GM19025 (cell line): ENCODE measurements at regions not wholly inside any gene's neighbourhood (a gene's known extent, or its start where the extent isn't known, plus 50 kb on each side); places are given as distances from the start of the nearest gene placed in this dataset.
"Not testable (repeated sequence)": the region's sequence is repeated elsewhere in the genome, so short reads cannot be mapped to it uniquely, and the experiment has no call there.

Experiments
- ATAC-seq: cut with Tn5 transposase; IDR thresholded peaks from one replicate; pipeline ENCODE4 v1.9.1; 2021; ENCODE audit warnings: mild to moderate bottlenecking, low read depth, moderate library complexity; ENCODE audit not compliant: unreplicated experiment

DNA sequence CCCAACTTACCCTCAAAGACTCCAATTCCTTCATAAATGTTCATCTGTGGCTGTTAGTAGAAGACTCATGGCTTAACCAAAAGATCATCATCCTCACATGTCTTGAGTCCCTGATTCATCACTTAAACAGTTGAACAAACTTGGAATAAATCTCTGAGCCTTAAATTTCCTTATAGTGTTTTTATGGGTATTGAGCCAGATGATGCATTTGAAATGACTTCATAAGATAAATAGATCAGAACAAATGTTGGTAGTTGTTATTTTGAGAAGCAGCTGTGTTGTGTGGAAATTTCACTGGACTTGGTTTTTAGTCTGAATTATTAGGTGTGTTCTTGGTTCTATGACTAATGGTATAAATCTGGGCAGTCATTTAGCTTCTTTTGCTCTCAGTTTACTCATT, 236.2 kb downstream of the NNT start:
- no peak for ATAC-seq

DNA sequence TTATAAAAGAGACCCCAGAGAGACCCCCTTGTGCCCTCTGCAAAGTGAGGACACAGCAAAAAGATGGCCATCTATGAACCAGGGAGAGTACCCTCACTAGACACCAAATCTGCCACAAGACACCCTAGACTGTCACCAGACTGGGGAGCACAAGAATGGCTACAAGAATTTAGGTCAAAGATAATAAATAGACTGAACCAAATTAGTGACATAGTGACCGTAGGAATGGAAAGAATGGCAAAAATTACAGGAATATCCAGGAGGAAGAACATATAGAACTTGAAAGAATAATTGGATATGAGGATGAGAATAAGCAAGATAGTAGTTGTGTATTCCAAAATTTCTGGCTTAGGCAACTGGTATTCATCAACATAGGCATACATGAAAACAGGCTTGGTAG, 235.0 kb downstream of the NNT start:
- ATAC-seq = no peak

- ATAC-seq = no peak
These were observed 234.1 kb downstream of the NNT start for GRCh38 chr5:43837091-43837490.

- ATAC-seq = no peak
These were observed 231.0 kb downstream of the NNT start for GRCh38 chr5:43833961-43834360.

- not testable (repeated sequence) for ATAC-seq
These were observed 221.5 kb downstream of the NNT start for GRCh38 chr5:43824325-43824964.

- not testable (repeated sequence) for ATAC-seq
These were observed 215.4 kb downstream of the NNT start for GRCh38 chr5:43818394-43818793.

GRCh38 chr5:43815497-43815896, 212.5 kb downstream of the NNT start:
- ATAC-seq = no peak

- ATAC-seq = no peak
These were observed 201.7 kb downstream of the NNT start for GRCh38 chr5:43804723-43805122.

GRCh38 chr5:43804041-43804440, 201.1 kb downstream of the NNT start:
- ATAC-seq = no peak

GRCh38 chr5:43802651-43803050, 199.7 kb downstream of the NNT start:
- no peak for ATAC-seq

DNA sequence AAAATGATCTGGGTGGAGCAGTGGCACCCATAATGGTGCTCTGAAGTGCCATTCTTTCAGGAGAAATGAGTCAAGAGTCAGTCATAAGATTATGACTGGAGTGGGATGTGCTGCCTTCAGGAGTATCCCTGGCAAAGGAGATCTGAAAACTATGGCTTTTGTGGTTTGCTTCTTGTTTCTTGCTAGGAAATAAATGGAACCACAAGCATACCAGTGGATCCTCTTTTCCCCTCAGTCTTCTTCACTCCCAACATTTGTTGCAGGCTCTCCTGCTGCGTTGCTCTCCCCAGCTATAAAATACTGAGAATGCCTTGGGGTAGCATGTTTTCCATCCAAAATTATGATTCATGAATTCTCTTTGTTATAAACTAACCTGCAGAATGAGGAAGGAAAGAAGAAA, 199.1 kb downstream of the NNT start:
- no peak for ATAC-seq

DNA sequence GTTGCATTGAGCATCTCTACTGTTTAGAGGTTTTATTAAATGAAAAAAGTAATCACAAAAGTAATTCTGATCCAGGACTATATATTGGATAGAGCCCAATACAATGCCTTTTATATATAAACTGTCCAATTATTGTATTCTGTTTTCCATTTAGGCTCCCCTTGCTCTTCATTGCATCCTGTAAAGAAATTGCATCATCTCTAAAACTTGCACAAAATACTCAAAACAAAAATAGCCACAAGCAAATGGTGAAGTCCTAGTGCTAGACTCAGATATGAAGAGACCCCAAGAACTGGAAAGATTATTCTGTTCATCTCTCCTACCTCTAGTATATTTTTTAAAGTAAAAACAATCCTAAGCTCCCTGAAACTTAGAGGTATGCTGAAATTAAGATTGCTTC, 195.8 kb downstream of the NNT start:
- no peak for ATAC-seq

- not testable (repeated sequence) for ATAC-seq
These were observed 188.9 kb downstream of the NNT start for GRCh38 chr5:43791880-43792279.

DNA sequence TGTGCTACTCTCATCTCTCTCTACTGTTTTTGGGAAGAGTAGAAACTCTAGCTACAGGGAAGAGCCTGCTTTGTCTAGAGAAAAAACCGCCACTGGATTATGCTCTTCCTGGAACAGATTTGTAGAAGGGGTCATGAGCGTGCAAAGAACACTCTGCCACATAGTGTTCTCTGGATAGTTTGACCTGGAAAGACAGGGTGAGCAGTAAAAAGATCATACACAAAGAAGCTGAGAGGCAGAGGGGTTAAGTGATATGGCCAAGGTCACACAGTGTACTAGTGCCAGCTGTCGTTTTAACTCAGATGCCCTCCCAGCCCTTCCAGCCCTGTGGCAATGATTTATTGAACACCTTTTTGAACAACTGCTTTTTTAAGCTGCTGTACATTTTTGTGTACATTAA, 182.2 kb downstream of the NNT start:
- ATAC-seq = no peak

GRCh38 chr5:43780586-43780985, 177.6 kb downstream of the NNT start:
- no peak for ATAC-seq

DNA sequence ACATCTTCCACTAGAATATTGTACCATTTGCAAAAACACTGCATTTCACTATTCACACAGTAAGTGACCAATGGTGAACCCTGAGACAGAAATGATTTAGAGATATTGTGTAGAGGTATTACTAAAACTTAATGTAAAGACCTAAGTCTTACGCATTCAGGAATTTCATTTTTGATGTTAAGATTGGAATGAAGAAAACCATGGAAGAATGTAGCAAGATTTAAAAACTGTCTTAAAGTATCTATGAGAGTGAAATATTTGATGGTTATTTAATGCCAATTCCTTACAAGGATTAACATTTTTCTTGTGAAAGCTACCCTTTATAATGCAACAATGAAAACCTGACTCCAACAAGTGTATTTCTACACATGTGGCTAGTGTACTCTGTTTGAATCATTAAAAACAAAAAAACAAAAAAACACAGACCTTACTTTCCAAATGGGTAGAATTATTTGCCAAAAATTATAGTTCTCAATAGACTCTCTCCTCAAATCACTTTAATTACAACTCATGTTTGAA, 172.0 kb downstream of the NNT start:
- no peak for ATAC-seq

- no peak for ATAC-seq
These were observed 170.5 kb downstream of the NNT start for GRCh38 chr5:43773478-43773844.

DNA sequence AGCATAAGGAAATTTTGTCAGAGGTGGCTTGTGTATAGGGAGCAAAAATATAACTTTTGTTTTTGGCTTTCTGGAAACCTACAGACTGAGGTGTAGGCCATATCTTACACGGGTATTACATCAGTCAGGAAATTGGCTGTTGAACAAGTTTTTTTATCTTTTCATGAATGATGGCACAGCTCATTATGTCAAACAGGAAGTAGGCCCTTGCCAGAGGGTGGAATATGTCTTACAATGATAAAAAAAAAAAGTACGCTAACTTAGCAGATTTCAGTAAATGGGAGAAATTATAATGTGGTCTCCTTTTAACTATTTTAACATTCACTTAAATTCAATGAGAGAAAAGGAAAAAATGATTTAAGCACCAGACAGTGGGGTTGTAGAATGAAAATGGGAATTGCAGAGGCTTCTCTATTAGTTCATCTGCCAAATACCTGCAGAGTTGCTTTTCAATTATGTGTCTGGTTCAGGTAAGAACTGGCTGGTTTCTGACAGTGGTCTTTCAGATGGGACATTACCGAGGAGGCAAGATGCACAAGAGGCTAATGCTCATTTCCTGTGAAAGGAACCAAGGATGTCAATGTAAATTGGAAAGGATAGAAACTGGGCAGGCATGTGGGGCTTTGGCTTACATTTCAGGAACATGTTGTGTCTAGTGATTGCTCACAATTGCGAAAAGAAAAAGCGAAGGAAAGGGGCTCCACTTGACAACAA, 169.9 kb downstream of the NNT start:
- ATAC-seq = no peak

GRCh38 chr5:43772458-43772763, 169.4 kb downstream of the NNT start:
- no peak for ATAC-seq

DNA sequence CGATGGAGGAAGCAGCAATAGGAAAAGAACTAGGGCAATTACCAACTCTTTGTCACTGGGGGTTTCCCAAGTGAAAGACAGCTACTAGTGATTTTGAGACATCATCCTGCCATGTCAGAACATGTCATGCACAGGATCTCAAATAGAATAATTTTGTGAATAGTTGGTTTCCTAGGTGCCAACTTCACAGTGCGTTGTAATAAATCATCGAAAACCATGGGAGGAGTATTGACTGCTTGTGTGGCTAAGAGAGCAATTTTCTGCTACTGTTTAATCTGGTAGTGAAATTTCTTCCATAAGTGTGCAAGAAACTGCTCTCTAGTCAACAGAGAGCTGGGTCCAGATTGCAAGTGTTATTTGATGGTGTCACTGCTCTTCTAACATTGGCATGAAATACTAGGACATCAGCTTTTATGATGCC, 168.6 kb downstream of the NNT start:
- no peak for ATAC-seq

GRCh38 chr5:43769571-43770355, 166.8 kb downstream of the NNT start:
- no peak for ATAC-seq
